H1 (cell line): ENCODE measurements at regions not wholly inside any gene's neighbourhood (a gene's known extent, or its start where the extent isn't known, plus 50 kb on each side); places are given as distances from the start of the nearest gene placed in this dataset.

Experiments
- CTCF ChIA-PET: fragments of 300-600 bp; sonication (Branson Sonifier 250); formaldehyde crosslinking; loops from one replicate; lab custom pipeline; 2021; ENCODE audit not compliant: partially characterized antibody; lab: Charles Lee
- POLR2A ChIA-PET: fragments of 300-600 bp; sonication (Branson Sonifier 250); formaldehyde crosslinking; loops from one replicate; lab custom pipeline; 2021; ENCODE audit warnings: inconsistent platforms; ENCODE audit not compliant: partially characterized antibody; lab: Charles Lee
- DNase-seq, 2 experiments: peaks; one replicate each; pipeline versions ENCODE4 v3.0.0 to v3.0.0-alpha.2; 2010 to 2022; ENCODE audit warnings: low spot score in 2 of 2, low read depth in 1 of 2, mixed read lengths in 1 of 2
- FAIRE-seq: peaks from 2 replicates; lab custom pipeline; 2011; peaks lifted over from hg19 to GRCh38; lab: Jason Lieb, UNC
- H2AFZ ChIP-seq: 2 replicates; pipeline ENCODE4 v1.8.1; 2012; ENCODE audit warnings: low read length, inconsistent platforms
- H2AK5ac ChIP-seq: 2 replicates; pipeline ENCODE4 v1.6.1; 2013; ENCODE audit warnings: low read depth, low read length
- H2BK120ac ChIP-seq: replicated peaks from 2 replicates; pipeline ENCODE3; 2013; ENCODE audit warnings: low read depth, low read length, inconsistent platforms
- H2BK12ac ChIP-seq: 2 replicates; pipeline ENCODE4 v1.6.1; 2013; ENCODE audit warnings: low read depth, low read length
- H2BK15ac ChIP-seq: 2 replicates; pipeline ENCODE4 v1.6.1; 2013; ENCODE audit warnings: low read length
- H2BK20ac ChIP-seq: 2 replicates; pipeline ENCODE4 v1.6.1; 2013; ENCODE audit warnings: low read length
- H2BK5ac ChIP-seq: 2 replicates; pipeline ENCODE4 v1.6.1; 2013; ENCODE audit warnings: low read depth, low read length
- H3K14ac ChIP-seq: 2 replicates; pipeline ENCODE4 v1.6.1; 2013; ENCODE audit warnings: inconsistent platforms; ENCODE audit not compliant: insufficient read length
- H3K18ac ChIP-seq: 2 replicates; pipeline ENCODE4 v1.6.1; 2013; ENCODE audit warnings: low read length; ENCODE audit errors: extremely low read depth
- H3K23ac ChIP-seq: 2 replicates; pipeline ENCODE4 v1.6.1; 2013; ENCODE audit warnings: inconsistent platforms; ENCODE audit not compliant: insufficient read length
- H3K23me2 ChIP-seq: 2 replicates; pipeline ENCODE4 v1.6.1; 2013; ENCODE audit warnings: low read depth, low read length
- H3K27ac ChIP-seq: 2 replicates; pipeline ENCODE4 v1.6.1; 2011; ENCODE audit warnings: low read depth, low read length, inconsistent platforms
- H3K27me3 ChIP-seq, 4 experiments: replicated peaks in 1 of 4; 1 replicate in 1 of 4; 2 replicates in 3 of 4; pipeline versions ENCODE4 v1.6.1 to v1.8.1; 2011 to 2013; ENCODE audit warnings: low read length in 3 of 4, mild to moderate bottlenecking in 3 of 4, inconsistent platforms in 2 of 4, mixed read lengths in 2 of 4, moderate library complexity in 1 of 4; ENCODE audit not compliant: control insufficient read depth in 3 of 4, insufficient read depth in 3 of 4; ENCODE audit errors: extremely low read depth in 1 of 4
- H3K36me3 ChIP-seq, 4 experiments: 2 replicates each; pipeline versions ENCODE4 v1.6.1 to v1.8.1; 2011 to 2013; ENCODE audit warnings: mild to moderate bottlenecking in 4 of 4, low read length in 3 of 4, moderate library complexity in 2 of 4, control low read depth in 1 of 4, inconsistent platforms in 1 of 4; ENCODE audit not compliant: insufficient read depth in 4 of 4, control insufficient read depth in 2 of 4
- H3K4ac ChIP-seq: replicated peaks from 2 replicates; pipeline ENCODE3; 2013; ENCODE audit warnings: low read length, low read depth, mixed read lengths, inconsistent platforms; ENCODE audit not compliant: insufficient read length
- H3K4me1 ChIP-seq, 4 experiments: replicated peaks in 1 of 4; 1 replicate in 1 of 4; 2 replicates in 3 of 4; pipeline versions ENCODE4 v1.6.1 to v1.8.1; 2011 to 2013; ENCODE audit warnings: low read length in 3 of 4, inconsistent platforms in 2 of 4, mixed read lengths in 1 of 4; ENCODE audit not compliant: insufficient read depth in 4 of 4, control insufficient read depth in 3 of 4
- H3K4me2 ChIP-seq, 2 experiments: 2 replicates each; pipeline versions ENCODE4 v1.6.1 to v1.8.1; 2011 to 2013; ENCODE audit warnings: low read depth in 2 of 2, low read length in 2 of 2, control low read depth in 1 of 2, inconsistent platforms in 1 of 2, mild to moderate bottlenecking in 1 of 2; ENCODE audit not compliant: insufficient read depth in 1 of 2
- H3K4me3 ChIP-seq, 4 experiments: fragments of 200-600, 300-600 bp in 1 of 4; sonication (generic), shearing (Covaris generic), sonication (Bioruptor Twin) in 1 of 4; 2 replicates each; pipeline versions ENCODE4 v1.5.1 to v1.8.1; 2011 to 2016; ENCODE audit warnings: low read length in 4 of 4, low read depth in 3 of 4, control low read depth in 2 of 4, inconsistent platforms in 2 of 4, mild to moderate bottlenecking in 2 of 4, mixed read lengths in 1 of 4, moderate library complexity in 1 of 4; ENCODE audit not compliant: insufficient read depth in 2 of 4; ENCODE audit errors: extremely low read depth in 1 of 4
- H3K56ac ChIP-seq: replicated peaks from 2 replicates; pipeline ENCODE3; 2013; ENCODE audit warnings: low read depth, mild to moderate bottlenecking, mixed read lengths, low read length, inconsistent platforms; ENCODE audit not compliant: insufficient read length
- H3K79me1 ChIP-seq: 2 replicates; pipeline ENCODE4 v1.6.1; 2013; ENCODE audit warnings: low read depth, low read length, control low read depth
- H3K79me2 ChIP-seq, 2 experiments: 2 replicates each; pipeline versions ENCODE4 v1.6.1 to v1.8.1; 2012 to 2013; ENCODE audit warnings: low read length in 2 of 2, mild to moderate bottlenecking in 2 of 2, inconsistent platforms in 1 of 2; ENCODE audit not compliant: insufficient read depth in 2 of 2, control insufficient read depth in 1 of 2
- H3K9ac ChIP-seq, 4 experiments: replicated peaks in 1 of 4; 1 replicate in 1 of 4; 2 replicates in 3 of 4; pipeline versions ENCODE4 v1.6.1 to v1.8.1; 2011 to 2013; ENCODE audit warnings: low read depth in 3 of 4, low read length in 3 of 4, control low read depth in 2 of 4, mild to moderate bottlenecking in 2 of 4, moderate library complexity in 2 of 4, inconsistent platforms in 1 of 4; ENCODE audit errors: extremely low read depth in 1 of 4
- H3K9me3 ChIP-seq, 2 experiments: 2 replicates each; pipeline versions ENCODE4 v1.6.1 to v1.8.1; 2012 to 2013; ENCODE audit warnings: mild to moderate bottlenecking in 2 of 2, moderate library complexity in 2 of 2, control low read depth in 1 of 2, inconsistent platforms in 1 of 2, low read depth in 1 of 2, low read length in 1 of 2, mixed read lengths in 1 of 2; ENCODE audit not compliant: insufficient read depth in 2 of 2
- H4K20me1 ChIP-seq, 2 experiments: replicated peaks in 1 of 2; 2 replicates each; pipeline versions ENCODE3 to v1.8.1; 2011 to 2013; ENCODE audit warnings: inconsistent platforms in 2 of 2, low read length in 2 of 2, mild to moderate bottlenecking in 1 of 2; ENCODE audit not compliant: insufficient read depth in 2 of 2, control insufficient read depth in 1 of 2
- H4K5ac ChIP-seq: 2 replicates; pipeline ENCODE4 v1.6.1; 2013; ENCODE audit warnings: low read length, low read depth, mixed read lengths, inconsistent platforms; ENCODE audit not compliant: insufficient read length
- H4K8ac ChIP-seq: 2 replicates; pipeline ENCODE4 v1.8.0; 2013; ENCODE audit warnings: mild to moderate bottlenecking, moderate library complexity, low read length, inconsistent platforms; ENCODE audit not compliant: insufficient read depth; ENCODE audit errors: extremely low read depth
- H4K91ac ChIP-seq: replicated peaks from 2 replicates; pipeline ENCODE3; 2013; ENCODE audit warnings: low read length, mixed read lengths, inconsistent platforms; ENCODE audit not compliant: insufficient read length
- ASH2L ChIP-seq: fragments of 200-600, 300-600 bp; sonication (generic); IDR thresholded peaks from one replicate; pipeline ENCODE4 v1.7.1; 2017; ENCODE audit warnings: low read length
- WGBS, 2 experiments: shearing (Covaris generic) in 1 of 2; methylation state at CpG; one replicate each; pipeline versions ENCODE4 v1.1.6 to v1.1.7; 2013 to 2015; ENCODE audit warnings: low lambda C conversion rate in 2 of 2, mixed read lengths in 2 of 2, inconsistent platforms in 1 of 2, low coverage in 1 of 2, missing lambda C conversion rate in 1 of 2; ENCODE audit not compliant: insufficient replicate concordance in 2 of 2, insufficient coverage in 1 of 2, insufficient read length in 1 of 2; ENCODE audit errors: extremely low coverage in 1 of 2, missing lambda C conversion rate in 1 of 2; 5-methylcytosine and 5-hydroxymethylcytosine counted together

DNA sequence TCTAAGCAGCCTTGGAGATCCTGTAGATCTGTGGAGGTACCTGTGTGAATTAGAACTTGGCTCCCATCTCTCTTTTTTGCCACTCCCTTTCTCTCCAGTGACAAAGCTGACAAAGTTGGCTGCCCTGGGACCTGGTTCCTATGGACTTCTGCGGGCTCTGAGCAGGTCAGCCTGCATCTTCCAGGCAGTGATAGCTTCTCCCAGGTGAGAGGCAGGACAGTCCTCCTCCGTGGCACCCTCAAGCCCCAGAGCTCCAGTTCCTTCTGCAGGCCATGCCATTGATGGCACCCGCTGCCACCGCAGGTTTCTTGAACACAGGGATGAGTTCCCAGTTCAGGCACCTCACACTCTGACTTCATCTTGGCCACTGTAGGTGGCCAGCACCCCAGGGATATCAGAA is 73.5 kb upstream of the GRB10 start:
- DNase-seq: no peak
- no peak overlapping the region for H3K4me2 ChIP-seq
- no peak overlapping the region for H2BK120ac ChIP-seq
- no peak overlapping the region for H3K27ac ChIP-seq
- no peak overlapping the region for H3K9ac ChIP-seq
- no peak for TF ChIP-seq ASH2L
- TF ChIP-seq, all 59 proteins: peak for 0
- CTCF ChIA-PET: interaction anchor here (1.6 kb wide), 1 partner anchor 8 kb away, joined by 5 read pairs; no protein-coding TSS in a partner anchor
- Histone ChIP-seq H2BK20ac (no peak overlapping the region), H3K36me3 (no peaks in the 10 kb centered on the region), H3K79me2 (no peaks in the 10 kb centered on the region), H2AFZ (no peak overlapping the region), H4K8ac (no peak overlapping the region), H3K27me3 (peaks cover 0 to 2% (median 0%) of the 10 kb centered on the region in 4 experiments; a peak in 2 of 7 replicates), H3K79me1 (no peaks in the 10 kb centered on the region), H3K4ac (no peak overlapping the region), H2BK15ac (no peak overlapping the region), H3K23me2 (peaks cover 6% of the 10 kb centered on the region), H3K9me3 (no peaks in the 10 kb centered on the region), H2BK12ac (no peak overlapping the region), H4K20me1 (peaks cover 0 to 3% of the 10 kb centered on the region in 2 experiments), H3K14ac (no peak overlapping the region), H4K5ac (no peak overlapping the region), H3K4me3 (no peak overlapping the region), H3K23ac (no peak overlapping the region), H3K4me1 (no peaks in the 10 kb centered on the region), H3K56ac (no peak overlapping the region), H2AK5ac (no peak overlapping the region), H2BK5ac (no peak overlapping the region), H4K91ac (no peak overlapping the region), H3K18ac (no peak overlapping the region)
- no peak for FAIRE-seq
- POLR2A ChIA-PET: no interaction called here
- 97% methylated on average over 4 of the region's 4 CpGs; no CpG with 5 or more reads in 1 of the 2 experiments for whole genome bisulfite sequencing, 2 experiments
